22Rv1 (cell line): ENCODE measurements at regions not wholly inside any gene's neighbourhood (a gene's known extent, or its start where the extent isn't known, plus 50 kb on each side); places are given as distances from the start of the nearest gene placed in this dataset.

Experiments
- CTCF ChIP-seq: fragments of 450-650 bp; IDR thresholded peaks from 2 replicates; pipeline ENCODE4 v1.5.1; 2017; ENCODE audit warnings: mild to moderate bottlenecking
- ZFX ChIP-seq: fragments of 450-650 bp; IDR thresholded peaks from 2 replicates; pipeline ENCODE4 v1.6.1; 2017; ENCODE audit warnings: antibody characterized with exemption, borderline replicate concordance

GRCh38 chr2:53442783-53443182, 324.8 kb upstream of the CHAC2 start:
- peak; percentile 27 for TF ChIP-seq CTCF
- no peak for TF ChIP-seq ZFX
